Astrocyte of the spinal cord (primary cell): ENCODE measurements at regions not wholly inside any gene's neighbourhood (a gene's known extent, or its start where the extent isn't known, plus 50 kb on each side); places are given as distances from the start of the nearest gene placed in this dataset.

ENCODE experiments used
- DNase-seq: peaks from one replicate; pipeline ENCODE4 v3.0.0; 2011; ENCODE audit warnings: low read depth, low spot score
- H3K4me3 ChIP-seq: 2 replicates; pipeline ENCODE4 v1.5.1; 2011; ENCODE audit warnings: low read depth, mild to moderate bottlenecking, low read length, moderate library complexity
- in situ Hi-C: cut with HindIII; loops from 2 replicates; pipeline ENCODE4 v1.10.0; 2017; ENCODE audit warnings: low sequenced_read_pairs
- TF ChIP-seq, protein P1 (sequence below): IDR thresholded peaks from 2 replicates; pipeline ENCODE4 v1.5.1; 2012; ENCODE audit warnings: low read depth, mild to moderate bottlenecking, low read length, inconsistent platforms

DNA sequence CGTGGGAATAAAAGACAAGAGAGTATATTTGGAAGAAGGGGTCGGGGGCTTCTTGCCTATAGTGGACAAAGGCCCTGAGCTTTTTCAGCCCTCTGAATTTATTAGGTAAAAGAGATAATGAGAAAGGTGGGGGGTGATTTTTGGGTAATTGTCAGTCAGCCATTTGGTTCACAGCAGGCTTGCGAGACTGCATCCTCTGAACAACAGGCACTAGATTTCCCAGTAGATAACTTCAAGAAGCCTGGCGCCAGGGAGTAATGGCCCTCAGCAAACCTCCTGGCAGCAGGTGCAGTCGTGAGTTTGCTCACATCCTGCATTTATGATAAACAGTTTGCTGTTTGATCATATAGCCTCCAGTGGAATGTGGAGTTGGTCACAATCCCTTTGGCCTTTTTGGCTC lies 609.0 kb downstream of the DHX35 start:
- H3K4me3 ChIP-seq = no peak overlapping the region
- no peak for DNase-seq
- in situ Hi-C loops = no loop called here
- TF ChIP-seq, protein P1, sequence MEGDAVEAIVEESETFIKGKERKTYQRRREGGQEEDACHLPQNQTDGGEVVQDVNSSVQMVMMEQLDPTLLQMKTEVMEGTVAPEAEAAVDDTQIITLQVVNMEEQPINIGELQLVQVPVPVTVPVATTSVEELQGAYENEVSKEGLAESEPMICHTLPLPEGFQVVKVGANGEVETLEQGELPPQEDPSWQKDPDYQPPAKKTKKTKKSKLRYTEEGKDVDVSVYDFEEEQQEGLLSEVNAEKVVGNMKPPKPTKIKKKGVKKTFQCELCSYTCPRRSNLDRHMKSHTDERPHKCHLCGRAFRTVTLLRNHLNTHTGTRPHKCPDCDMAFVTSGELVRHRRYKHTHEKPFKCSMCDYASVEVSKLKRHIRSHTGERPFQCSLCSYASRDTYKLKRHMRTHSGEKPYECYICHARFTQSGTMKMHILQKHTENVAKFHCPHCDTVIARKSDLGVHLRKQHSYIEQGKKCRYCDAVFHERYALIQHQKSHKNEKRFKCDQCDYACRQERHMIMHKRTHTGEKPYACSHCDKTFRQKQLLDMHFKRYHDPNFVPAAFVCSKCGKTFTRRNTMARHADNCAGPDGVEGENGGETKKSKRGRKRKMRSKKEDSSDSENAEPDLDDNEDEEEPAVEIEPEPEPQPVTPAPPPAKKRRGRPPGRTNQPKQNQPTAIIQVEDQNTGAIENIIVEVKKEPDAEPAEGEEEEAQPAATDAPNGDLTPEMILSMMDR = no peak

DNA sequence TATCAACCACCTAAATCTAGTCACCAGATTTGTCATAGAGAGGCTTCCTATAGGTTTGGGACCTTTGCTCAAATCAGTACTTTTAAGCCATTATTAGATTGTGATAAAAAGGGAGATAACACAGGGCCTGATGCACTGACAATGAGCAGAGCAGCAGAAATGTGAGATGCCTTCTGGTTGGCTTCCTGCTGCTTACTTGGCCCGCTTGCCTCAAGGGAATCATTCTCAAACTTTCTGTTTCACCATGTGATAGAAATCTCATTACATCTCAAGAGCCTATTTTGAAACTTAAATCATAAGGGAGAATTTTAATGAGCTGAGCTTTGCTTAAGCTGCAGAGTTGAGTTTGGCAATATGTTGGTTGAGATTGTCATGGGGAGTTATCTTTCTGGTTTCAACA lies 606.0 kb downstream of the DHX35 start:
- DNase-seq = no peak
- no peak overlapping the region for H3K4me3 ChIP-seq
- in situ Hi-C loops = no loop called here
- TF ChIP-seq, protein P1 = no peak

DNA sequence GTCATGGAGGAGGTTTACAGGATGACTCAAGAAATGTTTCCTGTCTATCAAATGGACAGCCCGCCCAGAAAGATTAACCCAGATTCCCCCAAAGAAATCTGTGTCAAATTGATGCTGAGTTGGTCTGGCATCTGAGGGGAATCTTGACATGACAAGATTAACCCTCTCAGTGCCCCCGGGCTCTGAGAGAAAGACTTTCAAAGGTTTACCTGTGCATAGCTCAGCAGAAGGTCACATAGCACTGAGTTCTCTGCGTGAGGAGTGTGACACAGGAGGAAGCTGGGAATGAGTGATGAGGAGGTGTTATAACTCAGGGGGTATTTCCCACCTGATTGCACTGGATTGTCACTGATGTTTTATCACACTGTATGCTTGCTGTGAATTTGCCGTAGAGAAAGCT lies 601.2 kb downstream of the DHX35 start:
- no peak overlapping the region for H3K4me3 ChIP-seq
- DNase-seq = no peak
- in situ Hi-C loops = no loop called here
- TF ChIP-seq, protein P1 = no peak

DNA sequence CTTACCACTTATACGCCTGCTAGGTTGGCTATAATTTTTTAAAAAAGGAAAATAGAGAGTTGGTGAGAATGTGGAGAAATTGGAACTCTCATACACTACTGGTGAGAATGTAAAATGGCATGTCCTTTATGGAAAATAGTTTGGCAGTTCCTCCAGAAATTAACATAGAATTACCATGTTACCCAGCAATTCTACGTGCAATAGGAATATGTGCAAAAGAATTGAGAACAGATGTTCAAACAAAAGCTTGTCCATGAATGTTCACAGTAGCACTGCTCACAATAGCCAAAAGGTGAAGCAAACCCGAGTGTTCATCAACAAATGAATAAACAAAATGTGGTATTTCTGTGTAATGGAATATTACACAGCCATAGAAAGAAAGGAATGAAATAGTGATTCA lies 592.2 kb downstream of the DHX35 start:
- in situ Hi-C loops = no loop called here
- TF ChIP-seq, protein P1 = no peak
- no peak overlapping the region for H3K4me3 ChIP-seq
- DNase-seq = no peak

DNA sequence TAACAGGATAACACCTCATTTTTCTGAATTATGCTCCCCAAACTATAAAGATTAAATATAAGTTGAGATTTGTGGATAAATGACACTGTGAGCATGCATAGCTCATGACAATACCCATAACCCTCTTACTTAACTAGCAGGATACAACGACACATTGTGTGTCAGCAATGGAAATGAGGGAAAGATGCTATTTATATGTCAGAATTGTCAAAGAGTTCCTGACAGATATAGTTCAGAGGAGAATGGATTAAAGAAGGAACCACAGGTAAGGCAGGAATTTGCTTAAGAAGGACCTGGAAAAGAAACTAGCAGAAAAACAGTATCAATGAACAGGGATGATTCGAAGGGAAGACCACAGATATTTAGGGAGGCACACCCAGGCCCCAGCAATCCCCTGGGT lies 591.0 kb downstream of the DHX35 start:
- TF ChIP-seq, protein P1 = no peak
- no peak for DNase-seq
- no peak overlapping the region for H3K4me3 ChIP-seq
- in situ Hi-C loops = no loop called here

DNA sequence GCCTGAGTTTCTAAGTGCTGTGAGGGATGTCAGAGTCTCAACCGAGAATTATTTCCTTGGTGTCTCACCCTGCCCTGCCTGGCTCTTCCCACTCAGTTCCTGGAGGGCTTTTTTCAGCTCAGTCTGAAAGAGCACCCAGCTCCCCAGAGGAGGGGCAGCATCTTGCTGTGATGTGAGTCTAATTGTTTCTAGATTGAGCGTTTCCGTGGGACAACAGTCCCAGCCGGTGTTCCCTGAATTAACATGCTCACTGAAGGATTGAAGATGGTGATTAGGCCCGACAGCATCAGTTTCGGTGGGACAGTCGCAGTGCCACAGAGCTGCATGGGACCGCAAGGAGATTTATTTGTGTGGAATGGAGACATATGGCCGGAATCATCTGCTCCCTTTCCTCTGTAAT lies 587.6 kb downstream of the DHX35 start:
- no peak for DNase-seq
- H3K4me3 ChIP-seq = no peak overlapping the region
- in situ Hi-C loops = no loop called here
- TF ChIP-seq, protein P1 = no peak
